SK-N-SH treated with all-trans-retinoic acid at 6 μM for 48 hours (cell line): ENCODE measurements at regions not wholly inside any gene's neighbourhood (a gene's known extent, or its start where the extent isn't known, plus 50 kb on each side); places are given as distances from the start of the nearest gene placed in this dataset.

Experiments used
- ATAC-seq: fragments of 200-7000 bp; cut with Tn5 transposase; 3 replicates; pipeline ENCODE4 v1.9.1; 2020; ENCODE audit warnings: mild to moderate bottlenecking, moderate library complexity
- ARNTL ChIP-seq: fragments of 450-650 bp; formaldehyde crosslinking; IDR thresholded peaks from 2 replicates; pipeline ENCODE4 v1.5.0; 2020; ENCODE audit warnings: low read depth, mild to moderate bottlenecking, moderate library complexity, borderline replicate concordance
- BACH2 ChIP-seq: fragments of 250-450 bp; sonication (Bioruptor Pico); IDR thresholded peaks from 2 replicates; pipeline ENCODE4 v1.9.0; 2021; ENCODE audit warnings: mild to moderate bottlenecking, borderline replicate concordance
- CSDC2 ChIP-seq: fragments of 250-450 bp; sonication (Bioruptor Pico); IDR thresholded peaks from 2 replicates; pipeline ENCODE4 v1.5.0; 2020; ENCODE audit warnings: mild to moderate bottlenecking, moderate library complexity
- CSRNP3 ChIP-seq: fragments of 250-450 bp; sonication (Bioruptor Pico); IDR thresholded peaks from 2 replicates; pipeline ENCODE4 v1.5.1; 2021; ENCODE audit warnings: mild to moderate bottlenecking, moderate library complexity
- ESRRG ChIP-seq: fragments of 250-450 bp; sonication (Bioruptor Pico); IDR thresholded peaks from 2 replicates; pipeline ENCODE4 v1.6.1; 2021; ENCODE audit warnings: mild to moderate bottlenecking
- GLIS3 ChIP-seq: fragments of 250-450 bp; sonication (Bioruptor Pico); IDR thresholded peaks from 2 replicates; pipeline ENCODE4 v1.5.0; 2020; ENCODE audit warnings: mild to moderate bottlenecking, moderate library complexity
- ISL1 ChIP-seq: fragments of 250-450 bp; sonication (Bioruptor Pico); IDR thresholded peaks from 2 replicates; pipeline ENCODE4 v2.1.2; 2022; ENCODE audit warnings: mild to moderate bottlenecking, moderate library complexity
- OSR1 ChIP-seq: fragments of 250-450 bp; sonication (Bioruptor Pico); IDR thresholded peaks from 2 replicates; pipeline ENCODE4 v1.8.0; 2022; ENCODE audit warnings: moderate library complexity, mild to moderate bottlenecking, inconsistent platforms
- PPARA ChIP-seq: fragments of 250-450 bp; sonication (Bioruptor Pico); IDR thresholded peaks from 2 replicates; pipeline ENCODE4 v1.5.0; 2020; ENCODE audit warnings: mild to moderate bottlenecking, borderline replicate concordance
- RARB ChIP-seq: fragments of 250-450 bp; sonication (Bioruptor Pico); IDR thresholded peaks from 2 replicates; pipeline ENCODE4 v1.8.0; 2021; ENCODE audit warnings: mild to moderate bottlenecking, moderate library complexity
- SNAI2 ChIP-seq: fragments of 250-450 bp; sonication (Bioruptor Pico); IDR thresholded peaks from 2 replicates; pipeline ENCODE4 v1.5.0; 2020; ENCODE audit warnings: mild to moderate bottlenecking, moderate library complexity
- TCF4 ChIP-seq: fragments of 250-450 bp; sonication (Bioruptor Pico); IDR thresholded peaks from 2 replicates; pipeline ENCODE4 v1.8.0; 2021; ENCODE audit warnings: mild to moderate bottlenecking, moderate library complexity, borderline replicate concordance
- TOX ChIP-seq: fragments of 250-450 bp; sonication (Bioruptor Pico); IDR thresholded peaks from 2 replicates; pipeline ENCODE4 v1.8.0; 2021; ENCODE audit warnings: mild to moderate bottlenecking, moderate library complexity, borderline replicate concordance
- ZC3H10 ChIP-seq: fragments of 250-450 bp; sonication (Bioruptor Pico); IDR thresholded peaks from 2 replicates; pipeline ENCODE4 v1.5.1; 2021; ENCODE audit warnings: mild to moderate bottlenecking, moderate library complexity
- ZFP3 ChIP-seq: fragments of 250-450 bp; sonication (Bioruptor Pico); IDR thresholded peaks from 2 replicates; pipeline ENCODE4 v1.5.0; 2020; ENCODE audit warnings: mild to moderate bottlenecking, moderate library complexity
- ZFP30 ChIP-seq: fragments of 450-650 bp; formaldehyde crosslinking; IDR thresholded peaks from 2 replicates; pipeline ENCODE4 v1.5.0; 2022; ENCODE audit warnings: mild to moderate bottlenecking, moderate library complexity
- ZNF565 ChIP-seq: fragments of 450-650 bp; formaldehyde crosslinking; conservative IDR thresholded peaks from 2 replicates; pipeline ENCODE4 v1.5.0; 2020; ENCODE audit warnings: low read depth, mild to moderate bottlenecking, moderate library complexity
- ZNF70 ChIP-seq: fragments of 450-650 bp; formaldehyde crosslinking; IDR thresholded peaks from 2 replicates; pipeline ENCODE4 v1.5.0; 2020; ENCODE audit warnings: mild to moderate bottlenecking, moderate library complexity
- ZNF8 ChIP-seq: fragments of 450-650 bp; formaldehyde crosslinking; IDR thresholded peaks from 2 replicates; pipeline ENCODE4 v1.5.0; 2020; ENCODE audit warnings: mild to moderate bottlenecking, moderate library complexity
- TF ChIP-seq, protein P1 (sequence below): fragments of 250-450 bp; sonication (Bioruptor Pico); IDR thresholded peaks from 2 replicates; pipeline ENCODE4 v1.8.0; 2020; ENCODE audit warnings: mild to moderate bottlenecking, moderate library complexity, borderline replicate concordance
- TF ChIP-seq, protein P2 (sequence below): fragments of 250-450 bp; sonication (Bioruptor Pico); IDR thresholded peaks from 2 replicates; pipeline ENCODE4 v1.8.0; 2021; ENCODE audit warnings: low read depth, mild to moderate bottlenecking, moderate library complexity, borderline replicate concordance
- TF ChIP-seq, protein P3 (sequence below): fragments of 250-450 bp; sonication (Bioruptor Pico); IDR thresholded peaks from 2 replicates; pipeline ENCODE4 v1.5.1; 2020; ENCODE audit warnings: low read depth, mild to moderate bottlenecking, moderate library complexity
- TF ChIP-seq, protein P4 (sequence below): fragments of 250-450 bp; sonication (Bioruptor Pico); IDR thresholded peaks from 2 replicates; pipeline ENCODE4 v1.5.0; 2020; ENCODE audit warnings: mild to moderate bottlenecking, moderate library complexity

DNA sequence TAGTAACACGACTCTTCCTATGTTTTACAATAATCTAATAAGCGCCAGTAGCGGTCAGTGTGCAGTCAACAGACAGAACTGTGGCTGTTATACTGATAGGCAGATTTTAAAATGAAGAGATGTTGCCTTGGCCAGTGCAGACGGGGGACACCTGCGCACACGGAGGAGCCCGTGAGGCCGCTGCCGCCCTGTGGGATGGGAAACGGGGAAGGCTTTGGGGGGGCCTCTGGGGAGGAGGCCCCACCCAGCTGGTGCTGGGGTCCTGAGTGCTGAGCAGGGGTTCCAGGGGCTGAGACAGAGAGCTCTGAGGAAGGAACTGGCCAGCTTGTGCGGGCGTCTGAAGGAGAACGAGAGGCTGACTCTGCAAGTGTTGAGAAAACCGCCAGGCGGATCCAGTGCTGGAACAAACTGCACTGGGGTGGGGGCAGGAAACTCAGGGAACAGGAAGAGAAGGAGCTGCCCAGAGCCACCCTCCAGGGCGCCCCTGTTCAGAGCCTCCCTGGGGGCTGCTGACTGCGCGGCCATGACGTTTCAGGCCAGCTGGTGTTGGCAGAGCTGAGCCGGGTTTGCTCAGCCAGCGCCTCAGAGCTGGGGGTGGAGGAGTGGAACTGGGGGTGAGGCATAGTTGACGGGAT lies 426.4 kb downstream of the TCERG1L start:
- TF ChIP-seq, protein P1, sequence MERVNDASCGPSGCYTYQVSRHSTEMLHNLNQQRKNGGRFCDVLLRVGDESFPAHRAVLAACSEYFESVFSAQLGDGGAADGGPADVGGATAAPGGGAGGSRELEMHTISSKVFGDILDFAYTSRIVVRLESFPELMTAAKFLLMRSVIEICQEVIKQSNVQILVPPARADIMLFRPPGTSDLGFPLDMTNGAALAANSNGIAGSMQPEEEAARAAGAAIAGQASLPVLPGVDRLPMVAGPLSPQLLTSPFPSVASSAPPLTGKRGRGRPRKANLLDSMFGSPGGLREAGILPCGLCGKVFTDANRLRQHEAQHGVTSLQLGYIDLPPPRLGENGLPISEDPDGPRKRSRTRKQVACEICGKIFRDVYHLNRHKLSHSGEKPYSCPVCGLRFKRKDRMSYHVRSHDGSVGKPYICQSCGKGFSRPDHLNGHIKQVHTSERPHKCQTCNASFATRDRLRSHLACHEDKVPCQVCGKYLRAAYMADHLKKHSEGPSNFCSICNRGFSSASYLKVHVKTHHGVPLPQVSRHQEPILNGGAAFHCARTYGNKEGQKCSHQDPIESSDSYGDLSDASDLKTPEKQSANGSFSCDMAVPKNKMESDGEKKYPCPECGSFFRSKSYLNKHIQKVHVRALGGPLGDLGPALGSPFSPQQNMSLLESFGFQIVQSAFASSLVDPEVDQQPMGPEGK (CRISPR knock-in tag) = no peak
- no peak for TF ChIP-seq ZNF8
- TF ChIP-seq, protein P2, sequence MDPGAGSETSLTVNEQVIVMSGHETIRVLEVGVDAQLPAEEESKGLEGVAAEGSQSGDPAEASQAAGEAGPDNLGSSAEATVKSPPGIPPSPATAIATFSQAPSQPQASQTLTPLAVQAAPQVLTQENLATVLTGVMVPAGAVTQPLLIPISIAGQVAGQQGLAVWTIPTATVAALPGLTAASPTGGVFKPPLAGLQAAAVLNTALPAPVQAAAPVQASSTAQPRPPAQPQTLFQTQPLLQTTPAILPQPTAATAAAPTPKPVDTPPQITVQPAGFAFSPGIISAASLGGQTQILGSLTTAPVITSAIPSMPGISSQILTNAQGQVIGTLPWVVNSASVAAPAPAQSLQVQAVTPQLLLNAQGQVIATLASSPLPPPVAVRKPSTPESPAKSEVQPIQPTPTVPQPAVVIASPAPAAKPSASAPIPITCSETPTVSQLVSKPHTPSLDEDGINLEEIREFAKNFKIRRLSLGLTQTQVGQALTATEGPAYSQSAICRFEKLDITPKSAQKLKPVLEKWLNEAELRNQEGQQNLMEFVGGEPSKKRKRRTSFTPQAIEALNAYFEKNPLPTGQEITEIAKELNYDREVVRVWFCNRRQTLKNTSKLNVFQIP (CRISPR knock-in tag) = no peak
- no peak for TF ChIP-seq ZFP3 (CRISPR knock-in tag)
- no peak for TF ChIP-seq ZC3H10 (CRISPR knock-in tag)
- TF ChIP-seq, protein P3, sequence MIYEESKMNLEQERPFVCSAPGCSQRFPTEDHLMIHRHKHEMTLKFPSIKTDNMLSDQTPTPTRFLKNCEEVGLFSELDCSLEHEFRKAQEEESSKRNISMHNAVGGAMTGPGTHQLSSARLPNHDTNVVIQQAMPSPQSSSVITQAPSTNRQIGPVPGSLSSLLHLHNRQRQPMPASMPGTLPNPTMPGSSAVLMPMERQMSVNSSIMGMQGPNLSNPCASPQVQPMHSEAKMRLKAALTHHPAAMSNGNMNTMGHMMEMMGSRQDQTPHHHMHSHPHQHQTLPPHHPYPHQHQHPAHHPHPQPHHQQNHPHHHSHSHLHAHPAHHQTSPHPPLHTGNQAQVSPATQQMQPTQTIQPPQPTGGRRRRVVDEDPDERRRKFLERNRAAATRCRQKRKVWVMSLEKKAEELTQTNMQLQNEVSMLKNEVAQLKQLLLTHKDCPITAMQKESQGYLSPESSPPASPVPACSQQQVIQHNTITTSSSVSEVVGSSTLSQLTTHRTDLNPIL (CRISPR knock-in tag) = no peak
- TF ChIP-seq ZNF565 (CRISPR knock-in tag) = no peak
- TF ChIP-seq, all 23 proteins: peak for 0
- no peak for ATAC-seq

- TF ChIP-seq ARNTL (CRISPR knock-in tag) = no peak
- TF ChIP-seq PPARA = no peak
- TF ChIP-seq TCF4 (CRISPR knock-in tag) = no peak
- TF ChIP-seq ISL1 (CRISPR knock-in tag) = no peak
- no peak for TF ChIP-seq GLIS3 (CRISPR knock-in tag)
- no peak for TF ChIP-seq TOX (CRISPR knock-in tag)
- no peak for TF ChIP-seq ZNF70
- TF ChIP-seq, protein P3 (CRISPR knock-in tag) = no peak
- TF ChIP-seq, protein P4, sequence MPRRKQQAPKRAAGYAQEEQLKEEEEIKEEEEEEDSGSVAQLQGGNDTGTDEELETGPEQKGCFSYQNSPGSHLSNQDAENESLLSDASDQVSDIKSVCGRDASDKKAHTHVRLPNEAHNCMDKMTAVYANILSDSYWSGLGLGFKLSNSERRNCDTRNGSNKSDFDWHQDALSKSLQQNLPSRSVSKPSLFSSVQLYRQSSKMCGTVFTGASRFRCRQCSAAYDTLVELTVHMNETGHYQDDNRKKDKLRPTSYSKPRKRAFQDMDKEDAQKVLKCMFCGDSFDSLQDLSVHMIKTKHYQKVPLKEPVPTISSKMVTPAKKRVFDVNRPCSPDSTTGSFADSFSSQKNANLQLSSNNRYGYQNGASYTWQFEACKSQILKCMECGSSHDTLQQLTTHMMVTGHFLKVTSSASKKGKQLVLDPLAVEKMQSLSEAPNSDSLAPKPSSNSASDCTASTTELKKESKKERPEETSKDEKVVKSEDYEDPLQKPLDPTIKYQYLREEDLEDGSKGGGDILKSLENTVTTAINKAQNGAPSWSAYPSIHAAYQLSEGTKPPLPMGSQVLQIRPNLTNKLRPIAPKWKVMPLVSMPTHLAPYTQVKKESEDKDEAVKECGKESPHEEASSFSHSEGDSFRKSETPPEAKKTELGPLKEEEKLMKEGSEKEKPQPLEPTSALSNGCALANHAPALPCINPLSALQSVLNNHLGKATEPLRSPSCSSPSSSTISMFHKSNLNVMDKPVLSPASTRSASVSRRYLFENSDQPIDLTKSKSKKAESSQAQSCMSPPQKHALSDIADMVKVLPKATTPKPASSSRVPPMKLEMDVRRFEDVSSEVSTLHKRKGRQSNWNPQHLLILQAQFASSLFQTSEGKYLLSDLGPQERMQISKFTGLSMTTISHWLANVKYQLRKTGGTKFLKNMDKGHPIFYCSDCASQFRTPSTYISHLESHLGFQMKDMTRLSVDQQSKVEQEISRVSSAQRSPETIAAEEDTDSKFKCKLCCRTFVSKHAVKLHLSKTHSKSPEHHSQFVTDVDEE = no peak
- TF ChIP-seq ZNF565 (CRISPR knock-in tag) = no peak
- TF ChIP-seq CSRNP3 (CRISPR knock-in tag) = no peak
- no peak for ATAC-seq
Observed at GRCh38 chr10:130887170-130887569, 424.4 kb downstream of the TCERG1L start.

DNA sequence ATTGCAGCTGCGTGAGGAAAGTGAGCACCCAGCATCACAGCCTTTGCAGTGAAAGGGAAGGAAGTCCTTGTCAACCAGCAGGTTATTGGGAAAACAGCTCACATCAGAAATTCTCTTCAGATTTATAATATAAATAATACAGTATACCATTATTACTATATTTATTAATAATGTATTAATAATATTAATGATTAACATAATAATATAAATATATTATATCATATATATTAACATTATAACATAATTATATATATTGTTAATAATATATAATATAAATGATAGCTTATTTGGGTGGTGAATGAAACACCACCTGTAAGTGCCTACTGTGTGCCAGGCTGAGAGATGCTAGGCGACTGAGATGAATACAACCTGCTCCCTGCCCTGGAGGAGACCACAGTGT lies 423.0 kb downstream of the TCERG1L start:
- no peak for TF ChIP-seq ZNF70
- no peak for TF ChIP-seq ZFP3 (CRISPR knock-in tag)
- TF ChIP-seq SNAI2 (CRISPR knock-in tag) = no peak
- no peak for TF ChIP-seq ZFP30 (CRISPR knock-in tag)
- TF ChIP-seq OSR1 (CRISPR knock-in tag) = no peak
- no peak for TF ChIP-seq ZNF565 (CRISPR knock-in tag)
- TF ChIP-seq ZC3H10 (CRISPR knock-in tag) = no peak
- TF ChIP-seq BACH2 = no peak
- no peak for TF ChIP-seq ISL1 (CRISPR knock-in tag)
- TF ChIP-seq GLIS3 (CRISPR knock-in tag) = no peak
- TF ChIP-seq ZNF8 = no peak
- TF ChIP-seq ESRRG = no peak
- TF ChIP-seq, protein P4 = no peak
- TF ChIP-seq TCF4 (CRISPR knock-in tag) = no peak
- no peak for TF ChIP-seq RARB (CRISPR knock-in tag)
- no peak for TF ChIP-seq CSDC2
- no peak for ATAC-seq
